ENCODE measurements at regions not wholly inside any gene's neighbourhood (a gene's known extent, or its start where the extent isn't known, plus 50 kb on each side); places are given as distances from the start of the nearest gene placed in this dataset. TPM values are rescaled to one million over a fixed set of nuclear protein-coding genes. Genes with fewer than 3 reads are reported as not detected.

DNA sequence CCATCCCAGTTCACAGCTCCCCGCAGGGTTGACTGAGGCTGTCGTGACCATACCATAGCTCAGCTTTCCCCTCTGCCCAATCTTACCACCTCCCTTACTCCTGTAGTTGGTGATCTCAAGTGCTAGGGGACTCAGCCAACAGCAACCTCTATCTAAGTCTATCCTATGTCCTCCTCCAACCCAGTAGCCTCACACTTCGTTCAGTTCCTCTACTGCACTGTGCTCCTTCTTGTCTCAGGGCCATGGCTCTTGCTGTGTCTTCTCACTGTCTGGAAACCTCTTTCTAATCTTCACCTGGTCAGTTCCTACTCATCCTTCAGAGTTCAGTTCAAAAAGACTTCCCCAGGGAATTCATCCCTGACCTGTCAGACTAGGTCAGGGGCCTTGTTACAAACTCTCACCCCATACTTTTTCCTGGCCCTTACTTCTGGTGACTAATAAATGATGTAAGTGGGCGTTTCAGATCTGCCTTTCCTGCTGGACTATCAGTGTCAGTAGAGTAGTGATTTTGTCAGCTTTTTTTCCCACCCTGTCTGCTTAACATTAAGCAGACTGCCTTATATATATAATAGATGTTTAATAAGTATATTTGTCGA, 53.6 kb upstream of the NR3C1 start:
- H3K36me3 ChIP-seq: no peaks in the 10 kb centered on the region
- no peaks in the 10 kb centered on the region for H3K27me3 ChIP-seq
- H3K9me3 ChIP-seq: no peaks in the 10 kb centered on the region
- H3K9ac ChIP-seq (ENCODE audit: low read depth in 2 of 2, low read length in 2 of 2): no peak overlapping the region
- no peak for DNase-seq
- no peak overlapping the region for H3K4me3 ChIP-seq
- no peaks in the 10 kb centered on the region for H3K4me1 ChIP-seq
- TF ChIP-seq CTCF (IDR thresholded peaks at IDR 0.05): no peak
- no peak overlapping the region for H3K27ac ChIP-seq
- intact Hi-C loops (cut with DNase I): no loop called here

DNA sequence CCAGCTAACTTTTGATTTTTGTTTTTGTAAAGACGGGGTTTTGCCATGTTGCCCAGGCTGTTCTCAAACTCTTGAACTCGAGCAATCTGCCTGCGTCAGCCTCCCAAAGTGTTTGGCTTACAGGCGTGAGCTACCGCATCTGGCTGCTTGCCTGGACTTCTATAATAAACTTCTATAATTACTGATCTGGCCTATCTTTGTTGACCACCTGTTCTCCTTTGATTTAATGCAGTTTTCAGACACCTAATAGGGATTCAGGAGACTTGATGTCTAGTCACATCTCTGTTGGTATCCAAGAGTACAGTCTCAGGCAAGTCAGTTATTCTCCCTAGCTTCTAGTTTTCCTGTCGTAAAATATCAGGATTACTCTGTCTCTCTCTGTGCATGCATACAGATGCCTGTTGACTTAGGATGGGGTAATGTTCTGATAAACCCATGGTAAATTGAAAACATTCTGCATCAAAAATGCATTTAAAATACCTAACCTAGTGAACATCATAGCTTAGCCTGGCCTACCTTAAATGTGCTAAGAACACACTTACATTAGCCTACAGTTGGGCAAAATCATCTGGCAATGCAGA, 51.5 kb upstream of the NR3C1 start:
- Histone ChIP-seq H3K27me3 (no peaks in the 10 kb centered on the region), H3K36me3 (no peaks in the 10 kb centered on the region), H3K9me3 (no peaks in the 10 kb centered on the region), H3K9ac (ENCODE audit: low read depth in 2 of 2, low read length in 2 of 2) (no peak overlapping the region), H3K27ac (no peak overlapping the region), H3K4me3 (no peak overlapping the region), H3K4me1 (no peaks in the 10 kb centered on the region)
- no peak for DNase-seq
- TF ChIP-seq CTCF (IDR thresholded peaks at IDR 0.05): no peak
- intact Hi-C loops (cut with DNase I): no loop called here

DNA sequence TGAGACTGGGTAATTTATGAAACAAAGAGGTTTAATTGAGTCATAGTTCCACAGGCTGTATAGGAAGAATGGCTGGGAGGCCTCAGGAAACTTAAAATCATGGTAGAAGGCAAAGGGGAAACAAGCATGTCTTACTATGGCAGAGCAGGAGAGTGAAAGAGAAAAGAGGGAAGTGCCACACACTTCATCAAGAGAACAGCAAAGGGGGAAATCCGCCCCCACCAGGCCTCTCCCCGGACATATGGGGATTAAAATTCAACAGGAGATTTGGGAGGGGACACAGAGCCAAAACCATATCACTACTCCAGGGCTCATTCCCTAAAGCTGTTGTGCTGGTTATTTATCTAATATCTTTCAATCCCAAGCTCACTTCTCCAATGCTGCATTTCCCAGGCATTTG, 50.2 kb upstream of the NR3C1 start:
- no peak overlapping the region for H3K9ac ChIP-seq (ENCODE audit: low read depth in 2 of 2, low read length in 2 of 2)
- no peak overlapping the region for H3K27ac ChIP-seq
- no peak overlapping the region for H3K4me3 ChIP-seq
- intact Hi-C loops (cut with DNase I): no loop called here
- no peak for DNase-seq
- no peaks in the 10 kb centered on the region for H3K27me3 ChIP-seq
- H3K9me3 ChIP-seq: no peaks in the 10 kb centered on the region
- TF ChIP-seq CTCF (IDR thresholded peaks at IDR 0.05): no peak
- no peaks in the 10 kb centered on the region for H3K4me1 ChIP-seq
- H3K36me3 ChIP-seq: no peaks in the 10 kb centered on the region

Small RNA genes in the stretch of these regions (microRNA-seq; reads per million reads assigned to microRNA genes)
- not detected for gene MIR5197

Measured in colonic mucosa (tissue), 4 donors.